DND-41 (cell line): ENCODE measurements at regions not wholly inside any gene's neighbourhood (a gene's known extent, or its start where the extent isn't known, plus 50 kb on each side); places are given as distances from the start of the nearest gene placed in this dataset.
"Not testable (repeated sequence)": the region's sequence is repeated elsewhere in the genome, so short reads cannot be mapped to it uniquely, and the experiment has no call there.

Experiments used
- CTCF ChIP-seq: IDR thresholded peaks from 2 replicates; pipeline ENCODE4 v1.5.1; 2012; ENCODE audit warnings: borderline replicate concordance, low read length, moderate library complexity, mild to moderate bottlenecking; ENCODE audit not compliant: poor library complexity, severe bottlenecking; ENCODE audit errors: extremely low read depth
- EZH2 ChIP-seq: IDR thresholded peaks from 3 replicates; pipeline ENCODE4 v1.6.1; 2012; ENCODE audit warnings: borderline replicate concordance, low read depth, mild to moderate bottlenecking, moderate library complexity, low read length, inconsistent platforms; ENCODE audit not compliant: severe bottlenecking

GRCh38 chr2:220387758-220388157 lies 760.3 kb downstream of the SLC4A3 start:
- TF ChIP-seq CTCF, EZH2: not testable (repeated sequence)
